ENCODE measurements at regions not wholly inside any gene's neighbourhood (a gene's known extent, or its start where the extent isn't known, plus 50 kb on each side); places are given as distances from the start of the nearest gene placed in this dataset.

DNA sequence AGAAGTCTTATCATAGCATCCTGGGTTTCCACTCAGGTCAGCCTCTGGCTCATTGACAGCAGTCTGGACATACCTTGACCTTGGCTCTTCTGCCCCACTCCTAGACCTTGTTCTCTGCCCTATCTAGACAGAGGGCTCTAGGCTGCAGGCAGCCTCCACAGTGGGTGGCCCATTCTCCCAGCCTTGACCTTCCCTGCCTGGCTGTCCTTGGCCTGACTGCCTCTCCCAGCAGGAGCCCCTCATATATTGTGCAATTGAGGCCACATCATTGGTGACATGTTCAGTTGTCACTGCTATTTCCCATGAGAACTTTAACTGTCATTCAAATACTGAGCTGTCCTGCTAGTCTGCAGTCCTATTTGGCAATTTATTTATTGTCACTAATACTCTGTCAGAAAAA lies 503.4 kb downstream of the PLXNA4 start:
- intact Hi-C loops (cut with micrococcal nuclease), result no loop called here

DNA sequence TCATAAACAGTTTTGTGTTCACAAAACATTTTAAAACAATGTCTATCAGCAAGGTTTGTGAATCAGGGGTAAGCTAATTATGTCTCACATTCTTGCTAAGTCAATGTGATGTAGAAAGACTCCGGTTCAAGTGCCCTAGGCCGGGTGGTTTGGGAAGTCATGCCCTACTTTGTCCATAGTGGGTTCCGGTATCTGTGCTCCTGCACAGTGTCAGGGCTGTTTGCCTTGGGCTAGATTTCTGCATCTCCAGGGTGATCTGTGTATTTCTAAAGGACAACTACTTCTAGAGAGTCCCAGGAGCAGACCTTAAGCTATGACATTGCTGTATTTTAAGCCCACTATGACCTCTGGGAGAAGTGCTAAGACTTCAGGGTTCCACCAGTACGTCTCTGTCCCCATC lies 504.1 kb downstream of the PLXNA4 start:
- intact Hi-C loops (cut with micrococcal nuclease), result no loop called here

DNA sequence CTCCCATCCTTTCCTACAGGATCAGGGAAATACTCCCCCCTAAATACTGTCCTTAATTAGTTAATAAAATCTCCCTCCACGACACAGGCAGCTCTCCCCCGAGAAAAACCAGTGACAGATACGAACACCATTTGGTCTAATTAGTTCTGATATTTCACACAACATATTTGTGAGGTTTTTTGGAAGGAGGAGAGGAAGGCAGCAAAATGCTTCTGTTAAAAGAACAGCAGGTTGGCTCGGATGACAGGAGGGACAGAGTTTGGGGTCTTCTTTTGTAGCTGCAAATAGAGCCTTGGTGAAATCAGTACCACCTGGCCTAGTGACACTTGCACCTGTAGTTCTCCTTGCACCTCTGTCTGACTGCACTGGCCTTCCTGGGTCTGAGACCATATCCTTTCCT lies 507.0 kb downstream of the PLXNA4 start:
- intact Hi-C loops (cut with micrococcal nuclease), result no loop called here

DNA sequence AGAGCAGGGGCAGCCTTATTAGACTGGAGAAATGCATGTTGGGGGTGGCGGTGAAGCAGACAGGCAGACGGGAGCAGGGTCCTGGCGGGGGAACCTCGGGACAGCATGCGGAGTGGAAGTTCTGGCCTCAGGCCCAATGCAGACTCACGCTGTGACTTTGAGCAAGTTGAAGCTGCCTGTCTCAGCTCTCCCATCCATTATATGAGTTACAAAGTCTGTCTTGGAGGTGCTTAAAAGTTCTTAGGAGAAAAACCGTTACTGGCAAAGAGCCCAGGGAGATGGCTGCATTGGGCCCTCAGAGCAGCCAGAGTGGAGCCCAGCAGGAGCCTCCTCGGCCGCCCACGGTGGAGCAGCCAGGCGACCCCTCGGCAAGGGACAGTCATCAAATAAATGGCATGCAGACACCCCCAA lies 509.5 kb downstream of the PLXNA4 start:
- intact Hi-C loops (cut with micrococcal nuclease), result no loop called here

DNA sequence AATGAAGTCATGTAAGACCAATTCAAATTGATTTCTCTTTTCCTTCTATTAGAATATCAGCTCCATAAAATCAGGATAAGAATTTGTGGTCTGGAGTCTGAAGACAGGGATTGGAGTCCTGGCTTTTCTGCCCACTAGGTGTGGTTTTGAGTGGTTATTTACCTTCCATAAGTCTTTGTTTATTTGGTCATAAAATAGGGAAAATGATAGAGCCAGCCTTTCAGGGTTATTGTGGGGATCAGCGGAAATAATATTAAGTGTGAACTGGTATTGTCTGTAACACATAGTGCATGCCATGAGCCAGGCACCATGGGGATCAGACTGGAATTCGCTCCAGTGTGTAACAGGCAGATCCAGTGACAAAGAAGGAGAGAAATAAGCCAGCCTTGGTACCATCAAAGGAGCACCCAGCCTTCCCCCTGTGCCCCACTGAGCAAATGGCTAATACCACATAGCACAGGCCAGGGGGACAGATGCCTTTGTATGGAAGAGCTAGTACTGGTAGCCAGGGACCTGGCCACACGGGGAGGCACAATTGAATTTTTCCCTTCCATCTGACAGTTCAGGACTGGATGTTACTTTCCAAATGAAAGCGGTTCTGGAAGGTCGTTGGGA lies 509.7 kb upstream of the PODXL start:
- intact Hi-C loops (cut with micrococcal nuclease), result no loop called here

DNA sequence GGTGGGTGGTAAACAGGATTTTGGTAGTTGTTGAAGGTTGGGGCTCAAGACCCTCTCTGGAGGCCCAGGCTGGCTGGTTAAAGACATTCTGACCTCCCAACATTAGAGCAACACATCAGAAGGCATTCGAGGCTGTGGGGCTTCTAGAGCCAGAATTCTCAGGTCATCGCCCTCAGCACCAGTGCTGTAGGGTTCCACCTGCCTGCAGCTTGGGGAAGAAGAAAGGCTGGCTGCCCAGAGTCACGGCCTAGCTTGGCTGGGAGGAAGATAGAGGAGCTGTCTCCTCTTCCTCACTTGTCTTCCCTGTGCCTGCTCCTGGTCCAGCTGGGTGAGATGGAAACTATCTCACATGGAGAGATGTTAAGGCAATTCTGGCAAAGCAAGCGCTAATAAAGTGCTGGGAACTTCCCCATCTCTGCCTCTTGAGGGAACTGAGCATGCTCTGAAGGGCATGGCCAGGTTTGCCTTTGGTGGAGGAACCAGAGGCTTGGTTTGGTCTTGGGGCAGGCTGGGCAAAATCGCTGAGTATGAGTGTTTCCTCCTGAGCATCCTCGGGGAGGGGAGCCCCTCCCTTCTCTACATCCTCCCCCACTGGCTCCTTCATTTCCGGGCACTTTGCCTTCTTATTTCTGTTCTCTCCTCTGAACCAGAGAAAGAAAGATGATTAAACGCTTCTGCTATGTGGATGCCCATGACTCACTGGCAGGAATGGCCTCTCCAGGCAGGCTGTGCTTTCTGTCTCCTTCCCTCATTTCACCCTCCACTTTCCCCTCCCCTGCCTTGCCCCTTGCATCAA lies 509.0 kb upstream of the PODXL start:
- intact Hi-C loops (cut with micrococcal nuclease), result no loop called here

DNA sequence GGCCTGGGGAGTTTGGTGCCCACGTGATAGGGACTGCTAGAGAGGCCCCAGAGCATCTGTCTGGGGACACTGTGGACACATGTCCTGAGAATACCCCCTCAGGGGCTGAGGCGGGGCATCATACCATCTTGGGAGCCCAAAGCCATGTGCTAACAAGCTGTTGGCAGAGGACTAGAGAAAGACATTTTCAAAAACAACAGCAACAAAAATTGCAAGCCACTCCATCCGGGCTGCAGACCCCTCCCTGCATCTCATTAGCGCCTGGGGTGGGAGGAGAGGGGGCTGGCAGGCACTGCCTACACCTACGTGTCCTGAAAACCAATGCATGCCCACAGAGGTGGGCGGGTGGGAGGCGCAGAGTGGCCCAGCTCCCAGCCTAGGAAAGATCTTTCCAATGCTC lies 507.4 kb upstream of the PODXL start:
- intact Hi-C loops (cut with micrococcal nuclease), result no loop called here

DNA sequence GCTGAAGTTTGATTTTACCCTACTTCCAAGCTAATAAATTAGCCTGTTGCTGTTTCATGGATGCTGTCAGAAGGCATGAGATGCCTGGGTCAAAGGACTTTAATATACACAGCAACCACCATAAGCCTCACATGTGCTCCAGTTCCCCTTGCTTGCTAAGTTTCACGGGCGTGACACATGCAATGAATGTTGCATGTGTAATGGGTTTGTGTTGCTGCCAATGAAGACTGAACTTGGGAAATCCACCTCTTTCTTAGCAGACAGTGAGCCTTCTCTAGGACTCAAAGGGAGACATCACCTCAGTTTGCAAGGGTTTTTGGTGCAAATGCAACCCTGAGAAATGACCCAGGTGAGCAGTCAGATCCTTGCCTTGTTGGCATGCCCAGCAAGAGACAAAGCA lies 505.5 kb upstream of the PODXL start:
- intact Hi-C loops (cut with micrococcal nuclease), result no loop called here

DNA sequence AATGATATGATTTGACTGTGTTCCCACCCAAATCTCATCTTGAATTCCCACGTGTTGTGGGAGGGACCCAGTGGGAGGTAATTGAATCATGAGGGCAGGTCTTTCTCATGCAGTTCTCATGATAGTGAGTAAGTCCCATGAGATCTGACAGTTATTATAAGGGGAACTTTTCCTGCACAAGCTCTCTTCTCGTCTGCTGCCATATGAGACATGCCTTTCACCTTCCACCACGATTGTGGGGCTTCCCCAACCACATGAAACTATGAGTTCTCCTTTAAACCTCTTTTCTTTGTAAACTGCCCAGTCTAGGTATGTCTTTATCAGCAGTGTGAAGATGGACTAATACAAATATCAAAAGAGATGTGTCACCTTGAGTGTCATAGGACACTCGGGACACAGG lies 502.7 kb upstream of the PODXL start:
- intact Hi-C loops (cut with micrococcal nuclease), result no loop called here

DNA sequence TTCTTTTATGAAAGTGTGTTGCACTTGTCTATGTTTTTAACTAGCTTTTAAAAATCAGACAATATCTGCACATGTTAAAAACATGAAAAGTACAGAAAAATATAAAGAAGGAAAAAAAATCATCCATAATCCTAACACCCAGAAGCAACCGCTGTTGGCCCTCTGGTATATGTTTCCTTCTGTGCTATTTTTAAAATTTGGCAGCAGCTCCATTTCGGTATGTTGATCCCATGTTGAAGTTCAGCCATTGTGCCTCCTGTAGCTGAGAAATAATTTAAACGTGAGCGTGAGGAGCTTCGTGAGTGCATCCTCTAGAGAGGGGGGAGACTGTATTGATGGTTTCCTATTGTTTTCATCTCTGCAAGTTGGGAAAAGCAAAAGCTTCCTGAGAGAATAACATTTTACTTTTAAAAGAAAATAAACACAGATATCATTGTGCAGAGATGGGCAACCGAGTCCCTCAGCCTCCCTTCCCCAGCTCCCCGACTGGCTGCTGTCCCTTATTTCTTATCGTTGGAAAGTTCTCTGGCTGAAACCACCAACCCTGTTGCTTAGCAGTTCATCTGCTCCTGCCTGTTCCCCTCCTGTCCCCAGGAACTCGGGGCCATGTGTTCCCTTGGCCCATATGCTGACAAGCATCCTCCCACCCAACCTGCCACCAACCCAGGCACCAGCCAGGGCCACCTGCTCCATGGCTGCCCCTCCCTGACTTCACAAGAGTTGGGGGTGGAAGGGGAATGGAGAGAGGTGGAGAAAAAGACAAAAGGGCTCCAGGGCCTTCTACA lies 499.1 kb upstream of the PODXL start:
- intact Hi-C loops (cut with micrococcal nuclease), result no loop called here

DNA sequence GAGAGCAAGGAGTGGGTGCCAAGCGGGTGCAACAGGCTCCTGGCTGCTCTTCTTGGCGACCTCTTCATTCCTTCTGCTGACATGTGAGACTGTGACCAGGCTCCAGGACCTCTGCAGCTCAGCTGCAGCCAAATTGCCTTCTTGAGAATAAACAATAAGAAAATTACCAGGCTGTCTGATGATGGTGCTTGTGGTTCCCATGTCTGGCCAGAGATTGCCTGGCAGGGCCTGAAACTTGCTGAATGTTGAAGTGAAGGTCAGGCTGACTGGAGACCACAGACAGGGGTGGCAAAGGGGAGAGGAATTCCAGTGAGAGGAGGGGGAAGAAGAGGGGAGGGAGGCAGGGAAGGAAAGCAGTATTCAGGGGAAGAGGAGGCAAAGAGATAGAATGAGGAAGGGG lies 497.4 kb upstream of the PODXL start:
- intact Hi-C loops (cut with micrococcal nuclease), result no loop called here

DNA sequence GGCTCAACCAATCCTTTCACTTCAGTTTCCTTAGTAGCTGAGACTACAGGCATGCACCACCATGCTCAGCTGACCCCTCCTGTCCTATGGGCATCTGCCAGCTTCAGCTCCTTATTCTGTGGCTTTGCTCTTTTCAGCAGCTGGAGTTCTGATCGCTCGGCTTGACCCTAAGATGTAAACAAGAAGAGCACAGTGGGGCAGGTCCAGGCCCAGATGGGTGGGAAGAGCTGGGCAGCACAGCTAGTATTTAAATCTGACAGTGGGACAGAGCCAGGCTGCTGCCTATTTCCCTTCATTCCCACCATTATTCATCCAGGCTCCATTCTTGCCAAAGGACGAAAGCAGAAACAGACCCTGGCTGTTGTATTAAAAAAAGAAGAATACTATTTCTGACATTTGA lies 494.9 kb upstream of the PODXL start:
- intact Hi-C loops (cut with micrococcal nuclease), result no loop called here

DNA sequence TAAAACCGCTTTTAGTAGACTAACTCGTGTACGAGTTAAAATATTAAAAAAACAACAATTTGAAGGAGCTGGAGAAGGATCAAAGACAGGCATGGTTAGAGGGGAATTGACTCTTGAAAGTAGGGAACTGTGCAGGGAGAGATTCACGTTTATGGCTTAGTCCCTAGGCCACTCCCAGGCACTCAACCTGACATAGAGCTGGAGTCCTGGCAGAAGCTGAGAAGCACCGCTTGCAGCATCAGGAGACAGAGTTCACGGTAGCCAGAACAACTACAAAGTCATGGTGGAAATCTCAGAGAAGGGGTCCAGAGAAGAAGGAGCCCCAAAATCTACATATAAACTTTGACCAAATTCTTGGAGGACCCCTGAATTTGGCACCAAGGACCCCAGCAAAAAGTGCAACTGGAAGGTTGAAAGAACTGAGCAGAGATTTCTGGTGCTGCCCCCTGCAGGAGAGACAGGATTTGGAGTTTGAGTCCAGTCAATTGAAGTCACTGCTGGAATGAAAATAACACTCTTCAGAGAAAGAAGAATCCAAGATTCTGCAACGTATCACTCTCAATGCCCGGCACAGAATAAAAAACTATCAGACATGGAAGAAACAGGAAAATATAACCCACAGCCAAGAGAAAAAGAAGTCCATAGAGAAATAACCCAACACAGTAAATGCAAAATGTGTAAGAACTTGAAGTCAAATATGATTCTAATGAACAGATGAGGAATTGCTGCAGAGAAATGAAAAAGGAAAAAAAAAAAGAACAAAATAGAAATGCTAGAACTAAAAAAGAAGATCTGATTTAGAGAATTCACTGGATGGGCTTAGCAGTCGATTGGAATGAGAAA lies 493.3 kb upstream of the PODXL start:
- intact Hi-C loops (cut with micrococcal nuclease), result loop anchor here (1.0 kb wide), 1 partner anchor 104 kb away; no protein-coding TSS in a partner anchor

DNA sequence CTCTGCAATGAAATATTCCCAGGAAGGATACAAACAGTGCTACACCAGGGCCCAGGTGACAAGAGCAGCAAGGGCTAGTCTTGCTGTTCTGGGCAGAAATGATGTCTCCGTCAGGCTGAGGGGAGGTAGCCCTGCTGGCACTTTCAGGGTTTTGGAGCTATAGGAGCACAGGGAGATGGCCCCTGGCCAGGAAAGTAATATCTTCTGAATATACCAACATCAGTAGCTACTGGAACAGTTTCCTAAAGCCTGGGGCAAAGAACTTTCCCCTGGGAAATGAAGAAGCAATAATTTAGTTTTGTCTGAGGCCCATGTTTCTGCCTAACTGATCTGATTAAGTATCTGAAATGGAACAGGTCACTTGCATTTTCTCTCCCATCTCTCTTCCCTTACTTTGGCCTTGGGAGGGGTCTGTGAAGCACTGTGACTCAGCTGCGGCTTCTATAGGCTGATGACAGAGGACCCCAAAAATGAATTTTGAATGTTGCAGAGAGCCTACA lies 489.1 kb upstream of the PODXL start:
- intact Hi-C loops (cut with micrococcal nuclease), result no loop called here

DNA sequence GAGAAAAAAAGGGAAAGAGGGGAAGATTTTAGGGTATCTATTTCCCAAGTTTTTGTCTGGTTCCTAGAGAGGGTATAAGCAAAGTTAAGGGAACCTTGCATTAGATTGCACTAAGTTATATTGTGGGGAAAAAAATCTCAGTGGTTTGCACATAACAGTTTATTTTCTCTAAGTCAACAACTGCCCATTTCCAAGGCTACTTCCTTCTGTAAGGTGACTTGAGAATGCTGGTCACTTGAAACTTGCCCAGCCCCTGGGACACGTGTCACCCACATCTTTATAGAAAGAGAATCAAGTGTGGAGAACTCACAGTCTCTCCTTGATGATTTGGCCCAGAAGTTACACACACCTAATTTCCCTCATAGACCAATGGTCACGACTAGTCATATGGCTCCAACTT lies 488.6 kb upstream of the PODXL start:
- intact Hi-C loops (cut with micrococcal nuclease), result no loop called here

DNA sequence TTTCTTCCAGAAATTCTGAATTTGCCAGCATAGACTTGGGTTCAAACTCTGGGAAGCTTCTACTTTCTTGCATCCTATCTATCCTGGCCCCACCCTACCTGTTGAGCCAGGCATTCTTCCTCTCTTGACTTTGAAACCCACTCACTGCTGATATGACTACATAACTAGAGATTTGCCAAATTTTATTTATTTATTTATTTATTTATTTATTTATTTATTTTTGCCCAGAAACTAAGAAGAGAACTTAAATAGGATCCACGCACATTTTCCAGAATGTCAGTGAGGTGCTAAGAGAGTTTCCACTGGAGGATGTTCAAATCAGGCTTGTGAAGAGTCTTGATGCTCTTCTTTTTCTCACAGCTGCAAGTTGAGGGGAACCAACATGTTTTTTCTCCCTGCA lies 487.8 kb upstream of the PODXL start:
- intact Hi-C loops (cut with micrococcal nuclease), result no loop called here

DNA sequence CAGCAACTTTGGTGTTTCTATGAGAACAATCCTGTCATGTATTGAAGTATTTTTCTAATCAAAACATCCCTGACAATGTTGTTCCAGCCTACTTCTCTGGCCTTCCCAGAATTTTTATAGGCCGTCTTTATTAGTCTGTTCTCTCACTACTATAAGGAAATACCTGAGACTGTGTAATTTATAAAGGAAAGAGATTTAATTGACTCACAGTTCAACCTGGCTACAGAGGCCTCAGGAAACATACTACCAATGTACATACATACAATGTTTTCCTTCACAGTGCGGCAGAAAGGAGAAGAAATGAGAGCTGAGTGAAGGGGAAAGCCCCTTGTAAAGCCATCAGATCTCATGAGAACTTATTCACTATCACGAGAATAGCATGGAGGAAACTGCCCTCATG lies 484.7 kb upstream of the PODXL start:
- intact Hi-C loops (cut with micrococcal nuclease), result no loop called here

DNA sequence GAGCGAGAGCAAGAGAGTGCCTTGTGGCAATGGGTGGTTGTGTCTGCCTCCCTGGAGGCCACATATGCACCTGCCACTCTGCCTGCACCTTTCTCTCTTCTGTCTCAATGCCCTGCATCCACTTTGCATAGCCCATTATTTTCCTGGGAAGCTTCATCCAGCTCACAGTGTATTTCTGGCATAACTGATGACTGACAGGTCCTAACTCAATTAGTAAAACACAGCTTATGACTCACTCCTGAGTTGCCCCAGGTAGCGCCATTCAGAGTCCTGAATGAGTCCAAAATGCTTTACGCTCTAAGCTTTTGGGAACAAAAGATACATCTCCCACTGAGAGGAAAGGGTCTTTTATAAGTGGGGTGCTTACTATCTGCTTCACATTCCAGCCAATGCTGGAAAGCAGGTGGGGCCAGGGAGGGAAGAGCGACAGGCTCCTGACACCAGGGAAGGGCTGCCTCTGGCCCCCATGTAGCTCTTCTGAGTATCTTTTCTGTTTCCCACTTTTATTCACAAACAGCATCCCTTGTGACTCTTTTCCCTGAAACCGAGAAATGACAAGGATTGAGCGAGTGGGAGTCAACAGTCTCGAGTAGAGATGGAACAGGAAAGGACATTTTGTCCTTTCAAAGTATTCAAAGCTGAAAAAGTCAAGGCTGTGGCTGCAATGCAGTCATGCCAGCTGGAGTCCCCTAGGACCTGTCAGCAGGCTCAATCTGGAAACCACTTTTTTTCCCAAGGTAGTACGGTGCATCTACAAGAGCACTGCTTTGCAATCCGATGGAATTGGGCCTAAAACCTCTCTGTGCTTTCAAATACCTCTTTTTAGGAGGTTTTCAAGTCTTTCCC lies 479.3 kb upstream of the PODXL start:
- intact Hi-C loops (cut with micrococcal nuclease), result no loop called here

DNA sequence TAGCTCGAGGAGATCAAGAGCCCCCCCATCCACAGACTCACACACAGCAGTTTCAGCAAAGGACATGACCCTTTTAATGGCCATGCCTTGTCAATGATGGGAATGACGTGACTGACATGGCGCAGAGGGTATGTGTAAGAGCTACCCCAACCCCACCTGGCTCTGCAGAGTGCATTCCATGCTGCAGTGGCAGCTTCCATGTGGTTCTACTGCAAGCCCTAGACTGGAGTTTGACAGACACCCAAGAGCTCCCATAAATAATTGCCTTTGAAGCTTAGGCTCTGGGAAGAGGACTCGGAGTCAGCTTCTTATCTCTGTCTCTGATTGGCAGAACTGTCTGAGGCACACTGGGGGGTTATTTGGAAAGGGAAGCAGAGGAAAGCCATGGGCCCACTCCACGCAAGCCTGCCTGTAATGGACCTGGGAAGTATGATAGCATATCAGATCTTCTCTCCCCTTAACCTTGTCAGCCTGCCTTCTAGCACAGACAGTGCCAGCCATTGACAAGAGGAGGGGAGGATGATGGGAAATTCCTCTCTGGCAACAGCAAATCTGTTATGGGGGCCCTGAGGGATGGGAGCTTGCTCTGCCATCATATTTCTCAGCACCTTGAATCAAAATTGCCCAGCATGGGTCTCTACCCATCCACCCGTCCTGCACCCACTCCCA lies 478.5 kb upstream of the PODXL start:
- intact Hi-C loops (cut with micrococcal nuclease), result no loop called here

DNA sequence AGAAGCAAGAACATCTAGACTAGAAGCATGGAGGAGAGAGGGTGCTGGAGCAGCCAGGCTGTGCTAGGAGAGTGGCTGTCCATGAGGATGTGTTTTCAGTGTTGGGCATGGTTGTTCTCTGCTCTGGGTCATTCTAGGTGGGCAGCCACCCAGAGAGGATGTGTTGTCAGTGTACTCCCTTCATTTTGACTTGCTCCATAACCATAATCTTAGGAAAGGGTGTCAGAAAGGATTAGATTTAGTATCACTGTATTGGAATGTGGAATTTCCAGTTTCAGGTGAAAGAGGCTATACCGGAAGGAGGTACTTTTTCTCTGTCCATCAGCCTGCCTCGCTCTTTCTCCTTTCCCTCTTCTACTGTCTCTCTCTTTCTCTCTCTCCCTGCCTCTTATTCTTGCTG lies 474.5 kb upstream of the PODXL start:
- intact Hi-C loops (cut with micrococcal nuclease), result no loop called here

Measured in T-helper 1 cell treated with Interleukin-12 subunit alpha and Interleukin-12 subunit beta and Interleukin-4 antibody, amounts not matched to agents 30 ng/mL and 1 ng/mL, for 36 hours (primary cell).